ENCODE measurements at regions not wholly inside any gene's neighbourhood (a gene's known extent, or its start where the extent isn't known, plus 50 kb on each side); places are given as distances from the start of the nearest gene placed in this dataset.

DNA sequence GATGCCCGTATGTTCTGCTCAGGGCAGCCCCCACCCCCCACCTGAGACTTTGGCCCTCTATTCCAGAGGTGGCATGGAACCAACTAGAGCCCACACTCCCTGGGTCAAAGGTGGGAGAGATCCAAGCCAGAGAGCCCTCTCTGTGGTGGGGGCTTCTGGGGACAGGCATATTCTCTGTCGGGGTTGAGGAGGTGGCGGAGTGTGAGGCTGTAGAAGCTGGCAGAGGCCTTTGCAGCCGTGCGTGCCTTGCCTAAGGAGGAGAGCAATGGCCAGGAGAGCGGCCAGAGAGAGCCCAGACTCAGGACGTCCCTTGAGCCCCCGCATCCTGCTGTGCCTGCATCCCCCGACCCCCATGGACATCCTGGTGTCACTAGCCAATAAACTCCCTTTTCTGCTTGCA lies 79.2 kb upstream of the HPCAL1 start (continued):
- no peak for TF ChIP-seq REST (IDR thresholded peaks at IDR 0.05; ENCODE audit: unreplicated experiment)
- TF ChIP-seq EZH2phosphoT487 (IDR thresholded peaks at IDR 0.05; ENCODE audit: unreplicated experiment), result no peak

GRCh38 chr2:10223932-10224720 lies 78.6 kb upstream of the HPCAL1 start:
- Histone ChIP-seq H3K36me3 (ENCODE audit: insufficient read depth) (no peaks in the 10 kb centered on the region), H3K9me2 (ENCODE audit: insufficient read depth) (no peaks in the 10 kb centered on the region), H3K27ac (ENCODE audit: low read depth) (no peak overlapping the region), H3F3A (replicated peaks; ENCODE audit: low read depth) (no peaks in the 10 kb centered on the region), H2AFZ (no peak overlapping the region), H3K4me2 (no peak overlapping the region), H3K4me3 (no peak overlapping the region), H3K79me2 (replicated peaks; ENCODE audit: insufficient read depth) (no peaks in the 10 kb centered on the region), H4K20me1 (replicated peaks; ENCODE audit: insufficient read depth) (no peaks in the 10 kb centered on the region), H3K27me3 (ENCODE audit: insufficient read depth) (no peaks in the 10 kb centered on the region), H3K4me1 (ENCODE audit: insufficient read depth) (no peaks in the 10 kb centered on the region)
- Mint-ChIP-seq H3K4me3 (no peak overlapping the region), H3K4me1 (peaks cover 20% of the 10 kb centered on the region), H3K27me3 (ENCODE audit: insufficient read depth, low read depth, poor library complexity) (peaks cover 16% of the 10 kb centered on the region), H3K27ac (no peak overlapping the region), H3K36me3 (ENCODE audit: low read depth) (no peaks in the 10 kb centered on the region), H3K9me3 (no peaks in the 10 kb centered on the region)
- ATAC-seq, result peak; percentile 11; the same call in 2 of the 3 replicates
- DNase-seq (ENCODE audit: low spot score), result no peak
- TF ChIP-seq, protein P1, sequence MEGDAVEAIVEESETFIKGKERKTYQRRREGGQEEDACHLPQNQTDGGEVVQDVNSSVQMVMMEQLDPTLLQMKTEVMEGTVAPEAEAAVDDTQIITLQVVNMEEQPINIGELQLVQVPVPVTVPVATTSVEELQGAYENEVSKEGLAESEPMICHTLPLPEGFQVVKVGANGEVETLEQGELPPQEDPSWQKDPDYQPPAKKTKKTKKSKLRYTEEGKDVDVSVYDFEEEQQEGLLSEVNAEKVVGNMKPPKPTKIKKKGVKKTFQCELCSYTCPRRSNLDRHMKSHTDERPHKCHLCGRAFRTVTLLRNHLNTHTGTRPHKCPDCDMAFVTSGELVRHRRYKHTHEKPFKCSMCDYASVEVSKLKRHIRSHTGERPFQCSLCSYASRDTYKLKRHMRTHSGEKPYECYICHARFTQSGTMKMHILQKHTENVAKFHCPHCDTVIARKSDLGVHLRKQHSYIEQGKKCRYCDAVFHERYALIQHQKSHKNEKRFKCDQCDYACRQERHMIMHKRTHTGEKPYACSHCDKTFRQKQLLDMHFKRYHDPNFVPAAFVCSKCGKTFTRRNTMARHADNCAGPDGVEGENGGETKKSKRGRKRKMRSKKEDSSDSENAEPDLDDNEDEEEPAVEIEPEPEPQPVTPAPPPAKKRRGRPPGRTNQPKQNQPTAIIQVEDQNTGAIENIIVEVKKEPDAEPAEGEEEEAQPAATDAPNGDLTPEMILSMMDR (conservative IDR thresholded peaks at IDR 0.05; ENCODE audit: low read depth in 2 of 2), result 0 out of 4 replicates have a peak, but pooled peaks of 1 of the 2 experiments have one; percentile 0
- TF ChIP-seq EZH2phosphoT487 (IDR thresholded peaks at IDR 0.05; ENCODE audit: unreplicated experiment), result no peak

- Histone ChIP-seq H4K20me1 (replicated peaks; ENCODE audit: insufficient read depth) (no peaks in the 10 kb centered on the region), H3K4me2 (no peak overlapping the region), H3F3A (replicated peaks; ENCODE audit: low read depth) (no peaks in the 10 kb centered on the region), H3K36me3 (ENCODE audit: insufficient read depth) (no peaks in the 10 kb centered on the region), H3K79me2 (replicated peaks; ENCODE audit: insufficient read depth) (no peaks in the 10 kb centered on the region), H3K9me2 (ENCODE audit: insufficient read depth) (no peaks in the 10 kb centered on the region), H3K27ac (ENCODE audit: low read depth) (no peak overlapping the region), H2AFZ (no peak overlapping the region), H3K4me1 (ENCODE audit: insufficient read depth) (no peaks in the 10 kb centered on the region), H3K27me3 (ENCODE audit: insufficient read depth) (no peaks in the 10 kb centered on the region), H3K4me3 (no peak overlapping the region)
- peaks cover 16% of the 10 kb centered on the region for H3K27me3 Mint-ChIP-seq (ENCODE audit: insufficient read depth, low read depth, poor library complexity)
- DNase-seq (ENCODE audit: low spot score) (no peak), ATAC-seq (no peak)
- H3K36me3 Mint-ChIP-seq (ENCODE audit: low read depth), result no peaks in the 10 kb centered on the region
- H3K4me1 Mint-ChIP-seq, result peaks cover 20% of the 10 kb centered on the region
- no peaks in the 10 kb centered on the region for H3K9me3 Mint-ChIP-seq
- H3K27ac Mint-ChIP-seq, result no peak overlapping the region
- H3K4me3 Mint-ChIP-seq, result no peak overlapping the region
- no peak for TF ChIP-seq EZH2phosphoT487 (IDR thresholded peaks at IDR 0.05; ENCODE audit: unreplicated experiment)
- no peak for TF ChIP-seq JUNB (IDR thresholded peaks at IDR 0.05; ENCODE audit: unreplicated experiment)
- no peak for TF ChIP-seq CREB1 (CRISPR knock-in tag; IDR thresholded peaks at IDR 0.05; ENCODE audit: low read depth)
- no peak for TF ChIP-seq ZNF462 (CRISPR knock-in tag; IDR thresholded peaks at IDR 0.05)
These were observed 78.0 kb upstream of the HPCAL1 start for GRCh38 chr2:10224734-10225133.
